ENCODE measurements at regions not wholly inside any gene's neighbourhood (a gene's known extent, or its start where the extent isn't known, plus 50 kb on each side); places are given as distances from the start of the nearest gene placed in this dataset.
"Not testable (repeated sequence)": the region's sequence is repeated elsewhere in the genome, so short reads cannot be mapped to it uniquely, and the experiment has no call there.

DNA sequence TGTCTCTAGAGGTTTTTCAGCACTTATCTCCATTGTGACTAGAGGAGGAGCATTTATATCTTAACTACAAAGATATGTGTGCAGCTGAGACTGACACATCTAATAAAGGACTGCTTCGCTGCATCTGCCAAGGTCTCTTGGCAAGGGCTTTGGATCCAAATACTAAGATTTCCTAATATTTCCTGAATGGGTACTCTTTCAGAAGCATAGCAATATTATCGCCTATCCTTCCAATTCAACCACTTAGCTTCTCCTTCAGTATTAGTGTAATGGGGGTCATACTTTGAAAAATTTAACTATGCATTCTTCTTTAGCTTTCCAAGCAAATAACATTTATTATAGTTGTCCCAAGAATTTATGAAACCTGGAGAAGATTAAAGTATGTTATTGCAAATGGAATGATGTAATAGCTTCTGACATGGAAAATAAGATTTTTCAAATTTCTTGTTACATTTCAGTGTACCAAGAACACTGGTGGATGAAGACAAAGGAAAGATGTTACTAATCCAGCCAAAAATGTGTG is 243.0 kb upstream of the PDE3A start:
- DNase-seq (ENCODE audit: low read depth in 2 of 2) = no peak

DNA sequence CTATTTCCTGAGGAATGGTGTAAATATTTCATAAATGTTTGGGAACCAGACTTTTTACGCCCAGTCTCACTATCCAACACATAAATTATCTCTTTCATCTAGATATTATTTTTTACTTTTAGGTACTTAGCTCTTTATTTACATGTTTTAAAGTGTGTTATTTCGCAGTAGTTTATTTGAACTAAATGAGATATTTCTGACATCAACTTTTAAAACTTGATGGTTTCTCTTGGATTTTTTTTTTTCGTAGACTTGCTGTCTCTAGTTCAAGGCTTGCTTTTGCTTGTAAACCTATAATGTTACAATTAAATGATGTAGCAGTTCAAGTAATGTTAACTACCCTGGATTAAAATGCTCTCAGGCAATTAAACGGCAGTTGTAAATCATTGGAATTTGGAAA is 241.7 kb upstream of the PDE3A start:
- no peak for DNase-seq (ENCODE audit: low read depth in 2 of 2)

DNA sequence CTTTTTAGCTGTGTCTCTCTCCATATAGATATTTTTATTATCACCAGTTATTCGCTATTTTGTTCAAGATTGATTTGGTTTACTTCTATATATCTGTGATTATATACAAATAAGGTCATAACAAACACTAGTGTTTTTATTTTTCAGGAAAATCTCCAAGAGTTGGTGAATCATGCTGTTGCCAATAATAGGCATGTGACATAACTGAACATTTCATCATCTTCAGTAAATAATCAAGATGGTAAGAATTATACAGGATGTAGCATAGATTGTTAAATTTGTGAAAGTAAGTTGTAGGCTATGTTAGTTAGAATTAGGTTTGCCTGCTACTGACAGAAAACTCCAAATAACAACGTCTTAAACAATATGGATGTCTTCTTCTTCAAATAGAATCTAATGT is 240.9 kb upstream of the PDE3A start:
- DNase-seq (ENCODE audit: low read depth in 2 of 2) = no peak

DNA sequence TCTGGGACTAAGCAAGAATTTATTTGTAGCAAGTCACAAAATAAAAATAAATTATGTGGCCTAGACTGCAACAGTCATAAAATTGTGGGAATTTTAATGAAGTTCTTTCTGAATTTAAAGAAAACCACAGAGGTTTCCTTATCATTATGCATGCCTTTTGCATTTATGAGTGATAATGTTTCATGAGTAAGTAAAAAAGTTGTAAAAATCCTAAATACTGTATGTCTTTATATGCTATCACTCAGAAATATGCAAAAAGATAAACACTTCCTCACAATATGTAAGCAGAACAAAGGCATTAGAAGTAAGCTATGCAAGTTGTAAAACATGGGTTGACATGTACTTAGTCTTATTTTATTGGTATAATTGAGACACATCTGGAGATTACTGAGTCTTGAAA is 239.4 kb upstream of the PDE3A start:
- no peak for DNase-seq (ENCODE audit: low read depth in 2 of 2)

DNA sequence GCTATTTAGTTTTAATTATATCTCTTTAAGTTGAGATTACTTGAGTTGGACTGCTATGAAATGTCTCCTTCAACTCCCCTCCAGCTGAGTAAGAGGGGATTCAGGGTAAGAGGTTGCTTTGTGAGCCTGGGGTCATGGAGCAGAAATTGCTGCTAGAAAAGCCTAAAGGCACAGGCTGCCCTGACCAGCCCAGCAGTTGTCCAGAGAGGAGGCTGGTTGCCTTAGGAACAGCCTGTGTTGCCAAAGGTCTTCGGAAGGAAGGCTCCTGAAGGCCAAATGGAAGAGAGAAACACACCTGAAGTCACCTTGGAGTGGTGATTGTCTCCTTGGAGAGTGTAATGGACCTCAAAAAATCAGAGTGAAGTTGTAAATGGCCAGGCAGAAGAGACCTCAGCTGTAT is 235.5 kb upstream of the PDE3A start:
- DNase-seq (ENCODE audit: low read depth in 2 of 2) = no peak

DNA sequence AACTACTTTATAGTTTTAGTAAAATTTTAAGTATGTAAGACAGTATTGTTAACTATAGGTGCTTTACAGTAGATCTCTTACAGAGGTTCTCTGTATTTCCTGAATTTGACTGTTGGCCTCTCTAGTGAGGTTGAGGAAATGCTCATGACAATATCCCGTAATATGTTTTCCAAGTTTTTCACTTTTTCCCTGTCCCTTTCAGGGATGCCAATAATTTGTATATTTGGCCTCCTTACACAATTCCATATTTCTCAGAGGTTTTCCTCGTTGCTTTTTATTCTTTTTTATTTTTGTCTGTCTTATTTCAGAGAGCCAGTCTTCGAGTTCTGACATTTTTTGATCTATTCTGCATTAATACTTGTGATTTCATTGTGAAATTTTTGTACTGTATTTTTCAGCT is 233.7 kb upstream of the PDE3A start:
- no peak for DNase-seq (ENCODE audit: low read depth in 2 of 2)

DNA sequence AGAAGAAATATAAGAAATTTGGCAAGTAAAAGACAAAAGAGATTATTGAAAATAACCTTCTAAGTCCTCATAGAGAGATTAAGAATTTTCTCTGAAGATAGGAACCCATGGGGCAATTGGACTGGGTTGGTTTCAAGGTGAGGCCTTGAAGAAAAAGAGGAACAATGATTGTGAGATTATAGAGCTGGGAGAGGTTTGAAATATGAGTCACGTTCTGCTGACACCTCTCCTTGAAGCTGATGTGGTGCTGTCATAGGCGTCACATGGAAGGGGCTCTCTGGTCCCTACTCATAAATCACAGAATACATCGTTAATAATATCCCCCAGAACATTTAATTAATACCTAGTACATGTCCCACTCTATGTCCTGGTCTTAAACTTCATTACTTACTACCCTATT is 227.6 kb upstream of the PDE3A start:
- no peak for DNase-seq (ENCODE audit: low read depth in 2 of 2)

DNA sequence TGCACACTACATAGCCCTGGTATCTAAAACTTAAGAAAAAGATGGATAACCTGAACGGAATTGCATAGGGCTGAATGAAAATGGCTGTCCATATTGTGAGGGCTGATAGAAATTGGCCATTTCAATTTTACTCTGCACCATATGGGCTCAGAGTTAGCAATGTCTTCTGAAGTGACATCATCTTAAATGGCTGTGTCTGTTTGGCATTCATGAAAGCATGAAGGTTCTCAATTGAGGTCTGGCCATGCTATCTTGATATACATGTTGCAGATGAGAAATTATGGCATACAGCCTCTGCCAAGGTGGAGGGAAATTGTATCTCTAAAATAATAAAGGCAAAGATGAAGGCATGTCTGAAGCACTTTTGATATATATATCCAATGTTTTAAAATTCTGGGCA is 226.0 kb upstream of the PDE3A start:
- DNase-seq (ENCODE audit: low read depth in 2 of 2) = no peak

DNA sequence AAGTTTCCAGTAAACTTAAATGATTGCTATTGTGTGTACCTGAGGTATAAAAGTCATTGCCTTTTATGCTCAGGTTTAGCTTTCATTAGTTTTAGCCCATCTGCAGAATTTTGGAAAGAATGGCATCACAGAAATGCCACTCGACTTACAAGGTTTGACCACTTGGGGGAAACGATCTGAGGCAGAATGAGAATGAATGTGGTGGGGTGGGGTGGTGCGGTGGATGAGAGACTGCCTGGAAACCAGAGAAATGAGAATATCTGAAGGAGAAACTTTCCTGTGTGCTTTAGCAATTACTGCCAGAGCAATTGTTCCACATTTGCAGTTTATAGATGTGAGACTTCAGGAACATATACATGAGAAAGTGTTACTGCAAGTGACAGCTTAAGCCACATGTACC is 225.4 kb upstream of the PDE3A start:
- no peak for DNase-seq (ENCODE audit: low read depth in 2 of 2)

DNA sequence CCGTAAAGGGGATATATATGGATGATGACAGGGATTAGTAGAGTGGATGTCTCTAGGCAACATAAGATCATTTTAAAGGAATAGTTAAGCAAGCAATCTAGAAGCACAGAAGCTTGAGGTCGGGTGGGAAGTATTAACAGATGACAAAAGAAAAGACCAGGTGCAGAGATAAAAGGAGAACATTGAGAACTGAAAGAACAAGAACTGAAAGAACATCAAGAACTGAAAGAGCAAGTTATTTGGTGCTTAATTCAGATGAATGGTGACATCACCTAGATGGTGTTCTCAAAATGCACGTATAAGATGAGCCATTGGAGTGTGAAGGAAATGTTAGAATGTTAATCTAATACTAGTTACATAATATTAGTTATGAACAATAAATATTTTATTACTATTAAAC is 224.0 kb upstream of the PDE3A start:
- DNase-seq (ENCODE audit: low read depth in 2 of 2) = no peak

DNA sequence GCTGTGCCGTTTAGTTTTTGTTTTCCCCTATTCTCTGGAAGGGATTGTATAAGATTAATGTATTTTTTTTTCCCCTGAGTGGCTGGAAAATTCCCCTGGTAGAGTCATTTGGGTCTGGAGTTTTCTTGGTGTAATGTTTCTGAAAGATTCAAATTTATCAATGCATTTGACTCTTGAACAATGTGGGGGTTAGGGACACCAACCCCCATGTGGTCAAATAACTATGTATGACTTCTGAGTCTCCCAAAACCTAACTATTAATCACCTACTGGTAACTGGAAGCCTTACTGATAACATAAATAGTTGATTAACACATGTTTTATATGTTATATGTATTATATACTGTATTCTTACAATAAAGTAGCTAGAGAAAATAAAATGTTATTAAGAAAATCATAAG is 220.1 kb upstream of the PDE3A start:
- no peak for DNase-seq (ENCODE audit: low read depth in 2 of 2)

DNA sequence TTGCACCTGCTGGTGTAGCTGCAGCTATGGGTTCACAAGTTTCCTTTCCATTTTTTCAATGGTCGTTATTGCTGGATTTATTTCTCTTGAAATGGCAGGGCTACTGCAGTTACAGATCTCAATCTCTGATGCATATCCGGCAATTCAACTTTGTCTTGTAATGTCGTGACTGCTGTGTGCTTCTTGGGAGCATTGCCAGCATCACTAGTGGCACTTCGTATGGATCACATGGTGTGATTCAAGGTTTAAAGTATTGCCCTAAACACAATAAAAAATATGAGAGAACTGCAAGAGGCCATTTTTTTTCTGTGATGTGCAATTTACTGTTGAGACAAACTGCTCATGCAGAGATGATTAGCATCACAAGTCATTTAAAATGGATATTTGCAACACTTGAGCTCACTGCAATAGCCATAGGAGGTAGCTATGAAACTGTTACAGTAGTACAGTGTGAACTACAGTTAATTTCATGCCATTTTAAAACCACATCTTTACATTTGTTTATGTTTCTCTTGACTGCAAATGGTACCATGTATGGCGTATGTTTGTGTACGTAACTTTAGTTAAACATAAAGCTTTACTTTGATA is 217.4 kb upstream of the PDE3A start:
- no peak for DNase-seq (ENCODE audit: low read depth in 2 of 2)

DNA sequence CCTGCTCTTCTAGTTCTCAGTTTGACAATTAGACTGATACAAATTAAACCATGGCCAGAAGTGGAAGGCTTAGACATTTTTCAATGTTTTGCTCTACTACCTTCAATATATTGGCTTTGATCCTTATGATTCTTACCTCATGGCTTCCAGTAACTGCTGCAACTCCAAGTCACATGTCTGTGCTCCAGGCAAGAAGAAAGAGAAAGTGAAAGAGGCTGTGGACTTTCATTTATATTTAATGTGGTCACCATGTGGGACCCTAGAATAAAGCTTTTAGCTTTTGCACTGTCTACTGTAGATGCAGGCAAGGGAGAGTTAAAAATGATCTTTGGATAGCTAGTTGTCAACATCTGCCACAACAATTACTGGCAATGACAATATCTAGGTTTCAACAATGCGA is 214.3 kb upstream of the PDE3A start:
- no peak for DNase-seq (ENCODE audit: low read depth in 2 of 2)

DNA sequence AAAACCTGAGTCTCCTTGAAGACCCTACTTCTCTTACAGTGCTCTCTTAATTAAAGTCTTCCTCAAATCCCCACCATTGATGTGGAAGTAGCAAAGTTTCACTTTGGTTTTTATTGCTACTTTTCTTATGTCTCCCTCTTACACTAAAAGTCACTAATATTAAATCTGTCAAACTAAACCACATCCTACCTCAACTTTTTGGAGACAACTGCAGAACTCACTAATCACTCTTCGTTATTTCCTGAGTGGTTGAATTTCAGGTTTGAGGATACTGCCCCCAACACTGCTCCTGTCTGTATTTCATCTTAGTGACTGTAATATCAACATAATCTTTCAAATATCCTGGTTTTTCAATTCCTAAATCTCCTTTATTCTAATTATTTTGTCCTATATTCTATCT is 213.0 kb upstream of the PDE3A start:
- DNase-seq (ENCODE audit: low read depth in 2 of 2) = no peak

DNA sequence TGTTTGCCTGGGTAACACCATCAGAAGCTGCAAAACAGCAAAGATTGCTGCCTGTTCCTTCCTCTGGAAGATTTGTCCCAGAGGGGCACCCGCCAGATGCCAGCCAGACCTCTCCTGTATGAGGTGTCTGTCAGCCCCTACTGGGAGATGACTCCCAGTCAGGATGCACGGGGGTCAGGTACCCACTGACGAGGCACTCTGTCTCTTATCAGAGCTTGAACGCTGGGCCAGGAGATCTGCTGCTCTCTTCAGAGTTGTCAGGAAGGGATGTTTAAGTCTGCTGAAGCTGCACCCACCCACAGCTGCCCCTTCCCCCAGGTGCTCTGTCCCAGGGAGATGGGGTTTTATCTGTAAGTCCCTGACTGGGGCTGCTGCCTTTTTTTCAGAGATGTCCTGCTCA is 207.4 kb upstream of the PDE3A start:
- not testable (repeated sequence) for DNase-seq (ENCODE audit: low read depth in 2 of 2)

DNA sequence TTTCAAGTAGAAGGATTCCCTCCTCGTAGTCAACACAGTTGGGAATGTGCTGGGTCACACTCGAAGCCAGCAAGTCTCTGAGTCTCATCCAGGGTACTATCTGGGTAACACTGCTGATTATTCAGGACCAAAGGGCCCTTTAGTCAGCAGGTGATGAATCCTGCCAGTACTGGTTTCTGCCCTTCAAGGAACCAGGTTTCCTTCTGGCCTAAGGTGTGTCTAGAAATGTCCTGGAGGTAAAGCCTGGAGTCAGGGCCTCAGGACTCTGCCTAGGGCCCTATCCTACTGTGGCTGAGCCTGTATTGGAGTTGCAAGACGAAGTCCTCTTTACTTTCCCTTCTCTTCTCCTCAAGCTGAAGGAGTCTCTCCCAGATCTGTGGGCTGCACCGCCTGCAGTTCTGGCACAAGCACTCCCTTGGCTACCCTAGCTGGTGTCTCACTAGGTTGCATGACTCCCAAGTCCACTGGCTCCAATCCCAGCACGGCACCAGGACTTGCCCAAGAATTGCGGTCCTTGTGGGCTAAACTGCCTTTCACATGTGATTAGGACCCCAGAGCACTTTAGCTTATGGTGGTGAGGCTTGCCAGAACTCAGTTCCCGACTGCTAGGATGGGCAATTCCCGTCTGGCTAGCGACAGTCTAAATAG is 193.7 kb upstream of the PDE3A start:
- DNase-seq (ENCODE audit: low read depth in 2 of 2) = no peak

DNA sequence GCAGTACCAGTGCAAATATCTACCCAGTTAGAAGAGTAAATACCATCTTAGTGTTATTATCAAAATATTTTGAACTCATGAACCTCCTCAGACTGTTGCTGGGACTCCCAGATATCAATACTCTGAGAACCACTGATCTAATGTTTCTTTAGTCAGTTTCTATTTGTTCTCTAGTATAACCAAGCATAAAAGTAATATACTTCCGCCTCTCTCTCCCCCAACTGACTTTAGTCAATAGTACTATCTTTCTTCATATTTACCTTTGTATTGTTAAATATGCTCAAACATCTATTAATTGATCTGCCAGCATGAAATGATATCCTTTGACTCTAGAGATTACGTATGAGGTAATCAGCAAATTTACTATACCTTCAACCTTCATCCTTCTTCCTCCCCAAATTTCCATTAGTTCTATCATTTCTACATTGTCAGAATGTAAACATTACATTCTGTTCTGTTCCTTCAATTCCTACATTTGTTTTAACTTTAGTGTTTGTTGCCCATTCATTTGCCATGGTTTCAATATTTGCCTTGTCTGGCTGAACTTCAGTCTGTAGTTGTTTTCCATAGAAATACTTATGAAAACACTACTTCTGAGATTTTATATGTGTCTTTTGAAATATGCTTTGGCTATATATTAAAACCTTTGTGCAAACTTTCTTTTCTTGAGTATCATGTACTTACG is 192.5 kb upstream of the PDE3A start:
- DNase-seq (ENCODE audit: low read depth in 2 of 2) = no peak

DNA sequence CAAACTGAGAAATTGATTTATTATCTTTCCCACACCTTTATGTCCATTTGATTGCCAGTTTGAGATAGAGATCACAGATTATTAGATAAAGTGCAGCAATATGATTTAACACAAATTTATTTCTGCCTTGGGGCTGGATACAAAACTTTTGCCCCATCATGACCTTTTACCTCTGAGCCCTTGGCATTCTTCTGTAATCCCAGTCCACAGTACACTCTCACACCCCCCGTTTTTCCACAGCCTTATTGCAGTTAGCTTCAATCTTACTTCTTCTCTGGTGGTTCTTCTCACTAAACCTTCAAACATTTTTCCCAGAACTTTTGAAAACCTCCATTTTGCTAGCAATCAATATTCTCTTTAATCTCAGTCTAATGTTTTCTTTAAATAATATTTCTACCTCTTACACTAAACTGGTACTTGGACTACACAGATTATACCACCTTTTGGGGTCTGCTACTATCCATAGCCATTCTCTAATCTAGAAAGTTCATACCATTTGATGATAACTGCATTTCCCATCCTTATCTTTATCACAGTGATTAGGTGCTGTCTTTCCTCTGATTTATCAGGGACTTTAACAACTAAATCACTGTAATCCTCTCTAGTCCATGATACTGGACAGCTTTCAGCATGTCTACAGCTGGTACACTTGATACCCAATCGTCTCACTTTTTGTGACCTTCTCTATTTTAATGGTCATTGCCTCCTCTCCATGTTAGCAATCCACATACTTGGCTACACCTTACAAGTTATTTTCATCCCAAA is 186.7 kb upstream of the PDE3A start:
- no peak for DNase-seq (ENCODE audit: low read depth in 2 of 2)

DNA sequence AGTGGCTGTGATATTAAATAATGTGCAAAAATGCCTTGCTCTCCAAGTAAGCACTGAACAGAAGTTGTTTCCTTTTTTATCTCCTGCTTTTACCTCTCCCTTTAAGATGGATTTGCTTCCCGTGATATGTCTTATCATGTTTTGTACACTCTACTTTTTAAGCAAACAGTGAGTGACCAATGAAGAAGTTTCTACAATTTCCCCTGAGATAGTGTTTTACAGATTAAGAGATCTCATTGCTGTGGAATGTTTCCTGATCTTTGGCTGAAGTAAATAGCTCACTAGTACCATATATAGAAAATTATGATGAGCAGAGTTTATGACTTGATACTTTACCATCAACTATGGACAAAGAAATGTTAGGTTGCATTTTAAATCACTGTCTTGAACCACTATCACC is 184.8 kb upstream of the PDE3A start:
- no peak for DNase-seq (ENCODE audit: low read depth in 2 of 2)

DNA sequence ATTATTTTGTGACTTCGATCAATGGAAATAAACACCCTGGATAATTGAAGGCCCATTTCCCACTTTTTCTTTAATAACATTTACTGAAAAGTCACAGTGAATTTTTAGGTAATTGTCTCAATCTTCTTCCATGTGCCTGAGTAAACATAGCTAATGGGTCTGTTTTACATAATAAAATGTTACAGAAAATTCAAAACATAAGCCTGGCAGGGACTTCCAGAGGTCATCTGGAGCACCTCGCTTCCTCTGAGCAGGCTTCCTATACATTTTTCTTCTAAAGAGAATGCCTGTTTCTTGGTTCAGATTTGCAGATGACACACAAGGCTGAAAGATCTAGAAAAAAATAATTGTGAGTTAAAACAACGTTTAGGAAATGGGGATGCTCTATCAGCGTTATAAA is 183.8 kb upstream of the PDE3A start:
- no peak for DNase-seq (ENCODE audit: low read depth in 2 of 2)

DNA sequence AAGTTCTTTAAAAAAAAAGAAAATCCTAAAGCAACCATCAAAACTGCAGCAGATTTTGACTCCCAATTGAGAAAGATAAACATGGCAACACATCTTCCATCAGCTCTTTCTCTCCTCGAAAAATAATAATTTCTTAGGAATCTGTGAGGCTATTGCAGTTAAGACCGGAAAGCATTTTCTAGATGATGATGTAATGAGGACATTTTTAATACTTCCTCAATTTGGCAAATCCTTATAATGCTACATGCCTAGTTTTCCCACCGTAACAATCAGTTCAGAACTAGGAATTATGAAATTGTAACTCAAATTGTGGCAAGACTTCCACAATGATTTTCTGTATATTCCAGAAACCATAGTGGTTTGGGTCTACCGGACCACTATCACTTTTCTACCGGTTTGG is 180.9 kb upstream of the PDE3A start:
- no peak for DNase-seq (ENCODE audit: low read depth in 2 of 2)

DNA sequence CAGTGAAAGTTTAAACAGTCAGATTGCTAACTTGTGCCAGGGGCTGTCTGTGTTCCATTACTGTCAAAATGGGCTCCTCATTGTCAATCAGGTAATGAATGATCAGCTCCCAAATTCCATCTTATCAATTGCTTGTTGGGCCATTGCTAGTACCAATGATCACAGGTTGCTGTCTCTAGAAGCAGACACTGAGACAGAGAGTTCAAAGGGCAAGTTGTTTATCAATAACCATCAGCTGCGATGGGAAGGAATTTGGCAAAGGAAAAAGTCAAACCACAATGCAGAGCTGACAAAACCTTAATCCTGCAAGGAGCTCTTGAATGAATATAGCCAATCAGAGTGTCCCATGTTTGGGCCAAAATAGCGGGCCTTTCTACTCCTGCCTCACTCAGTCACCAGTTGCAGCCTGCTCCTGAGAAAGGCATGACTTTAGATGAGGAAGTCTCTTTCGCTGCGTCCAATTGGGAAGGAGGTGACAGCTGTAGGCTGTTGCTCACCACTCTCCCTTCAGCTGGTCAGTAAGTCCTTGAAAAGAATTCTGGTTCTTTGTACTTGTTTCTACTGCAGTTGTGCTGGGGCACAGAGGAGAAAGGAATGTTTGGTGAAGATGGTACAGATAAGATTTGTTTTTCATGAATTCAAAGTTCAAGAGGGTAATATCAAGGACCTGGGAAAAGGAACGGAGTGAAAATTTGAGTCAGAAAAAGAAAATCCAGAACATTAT is 179.2 kb upstream of the PDE3A start:
- no peak for DNase-seq (ENCODE audit: low read depth in 2 of 2)
